GM12864 (cell line): ENCODE measurements at regions not wholly inside any gene's neighbourhood (a gene's known extent, or its start where the extent isn't known, plus 50 kb on each side); places are given as distances from the start of the nearest gene placed in this dataset.

Experiments used
- DNase-seq: peaks from one replicate; pipeline ENCODE4 v3.0.0-alpha.2; 2011; ENCODE audit warnings: low read depth
- H3K4me3 ChIP-seq: 2 replicates; pipeline ENCODE4 v1.5.1; 2011; ENCODE audit warnings: mild to moderate bottlenecking, low read depth, low read length, control low read depth
- TF ChIP-seq, protein P1 (sequence below): IDR thresholded peaks from 2 replicates; pipeline ENCODE4 v1.5.1; 2011; ENCODE audit warnings: low read depth, mild to moderate bottlenecking, moderate library complexity, low read length, control low read depth, inconsistent platforms; ENCODE audit errors: missing control alignments

- TF ChIP-seq, protein P1, sequence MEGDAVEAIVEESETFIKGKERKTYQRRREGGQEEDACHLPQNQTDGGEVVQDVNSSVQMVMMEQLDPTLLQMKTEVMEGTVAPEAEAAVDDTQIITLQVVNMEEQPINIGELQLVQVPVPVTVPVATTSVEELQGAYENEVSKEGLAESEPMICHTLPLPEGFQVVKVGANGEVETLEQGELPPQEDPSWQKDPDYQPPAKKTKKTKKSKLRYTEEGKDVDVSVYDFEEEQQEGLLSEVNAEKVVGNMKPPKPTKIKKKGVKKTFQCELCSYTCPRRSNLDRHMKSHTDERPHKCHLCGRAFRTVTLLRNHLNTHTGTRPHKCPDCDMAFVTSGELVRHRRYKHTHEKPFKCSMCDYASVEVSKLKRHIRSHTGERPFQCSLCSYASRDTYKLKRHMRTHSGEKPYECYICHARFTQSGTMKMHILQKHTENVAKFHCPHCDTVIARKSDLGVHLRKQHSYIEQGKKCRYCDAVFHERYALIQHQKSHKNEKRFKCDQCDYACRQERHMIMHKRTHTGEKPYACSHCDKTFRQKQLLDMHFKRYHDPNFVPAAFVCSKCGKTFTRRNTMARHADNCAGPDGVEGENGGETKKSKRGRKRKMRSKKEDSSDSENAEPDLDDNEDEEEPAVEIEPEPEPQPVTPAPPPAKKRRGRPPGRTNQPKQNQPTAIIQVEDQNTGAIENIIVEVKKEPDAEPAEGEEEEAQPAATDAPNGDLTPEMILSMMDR: no peak
- DNase-seq: no peak
- no peak overlapping the region for H3K4me3 ChIP-seq
Measured at GRCh38 chr4:120431180-120431579, 364.5 kb upstream of the MAD2L1 start.

GRCh38 chr4:120418146-120418545 lies 351.5 kb upstream of the MAD2L1 start:
- no peak overlapping the region for H3K4me3 ChIP-seq
- TF ChIP-seq, protein P1: no peak

GRCh38 chr4:120415896-120416295 lies 349.2 kb upstream of the MAD2L1 start:
- TF ChIP-seq, protein P1: no peak
- no peak overlapping the region for H3K4me3 ChIP-seq
- no peak for DNase-seq

More at GRCh38 chr4:120418146-120418545, 351.5 kb upstream of the MAD2L1 start:
- DNase-seq: no peak

- H3K4me3 ChIP-seq: no peak overlapping the region
- TF ChIP-seq, protein P1: no peak
- DNase-seq: no peak
Measured at GRCh38 chr4:120406960-120407359, 340.3 kb upstream of the MAD2L1 start.

- TF ChIP-seq, protein P1: no peak
- DNase-seq: no peak
- H3K4me3 ChIP-seq: no peak overlapping the region
Measured at GRCh38 chr4:120403296-120403695, 336.6 kb upstream of the MAD2L1 start.

- DNase-seq: no peak
- H3K4me3 ChIP-seq: no peak overlapping the region
- TF ChIP-seq, protein P1: no peak
Measured at GRCh38 chr4:120400441-120400840, 333.8 kb upstream of the MAD2L1 start.

DNA sequence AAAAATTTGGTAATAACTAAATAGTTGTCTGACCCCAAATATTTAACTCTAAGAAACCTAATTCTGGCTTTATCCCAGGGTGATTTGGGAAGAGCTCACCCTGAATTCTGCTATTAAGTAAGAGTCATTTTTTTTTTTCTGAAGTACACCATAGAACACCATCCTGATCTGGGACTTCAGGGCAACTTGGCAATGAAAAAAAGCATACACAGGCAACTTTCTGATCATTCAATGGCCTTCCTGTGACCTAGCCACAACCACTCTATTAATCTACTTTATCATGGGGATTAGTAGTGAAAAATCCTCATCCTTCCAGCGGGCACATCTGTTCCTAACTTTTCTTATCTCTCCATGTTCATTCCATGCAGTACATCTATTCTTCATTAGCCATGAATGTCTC lies 333.2 kb upstream of the MAD2L1 start:
- no peak for DNase-seq
- TF ChIP-seq, protein P1: no peak
- H3K4me3 ChIP-seq: no peak overlapping the region
